ENCODE measurements at regions not wholly inside any gene's neighbourhood (a gene's known extent, or its start where the extent isn't known, plus 50 kb on each side); places are given as distances from the start of the nearest gene placed in this dataset.

GRCh38 chr14:40762685-40763084 is 844.0 kb upstream of the LRFN5 start:
- ChIA-PET RAD21 (ENCODE audit: low non-redundant PET in 1 of 2, low total read pairs in 2 of 2, uncharacterized antibody in 2 of 2, unreplicated experiment in 2 of 2) (no interaction called here), CTCF (no interaction called here)
- no peaks in the 10 kb centered on the region for H3K79me2 ChIP-seq (ENCODE audit: insufficient read depth, low read length)

More at GRCh38 chr14:40762685-40763084, 844.0 kb upstream of the LRFN5 start:
- H3K9me2 ChIP-seq (ENCODE audit: insufficient read depth): no peaks in the 10 kb centered on the region
- no TSS peak for BruUV-seq (replicated peaks)
- DNase-seq (ENCODE audit: low read depth, low spot score) (no peak), ATAC-seq (no peak)
- no peak overlapping the region for H3K9ac ChIP-seq (ENCODE audit: low read length)
- no peaks in the 10 kb centered on the region for H3K4me1 ChIP-seq (ENCODE audit: control insufficient read depth in 1 of 2, insufficient read depth in 2 of 2, low read length in 2 of 2)
- no peak overlapping the region for H3K27ac ChIP-seq (ENCODE audit: low read depth, low read length)
- no peak overlapping the region for H3K4me2 ChIP-seq (ENCODE audit: low read length)
- no peaks in the 10 kb centered on the region for H3K27me3 ChIP-seq (ENCODE audit: insufficient read depth, low read length)
- POLR2A ChIA-PET: no interaction called here
- no peaks in the 10 kb centered on the region for H3K36me3 ChIP-seq (ENCODE audit: control insufficient read depth in 1 of 2, insufficient read depth in 2 of 2, low read length in 2 of 2)
- TF ChIP-seq ZFX (IDR thresholded peaks at IDR 0.05): no peak
- TF ChIP-seq, protein P1, sequence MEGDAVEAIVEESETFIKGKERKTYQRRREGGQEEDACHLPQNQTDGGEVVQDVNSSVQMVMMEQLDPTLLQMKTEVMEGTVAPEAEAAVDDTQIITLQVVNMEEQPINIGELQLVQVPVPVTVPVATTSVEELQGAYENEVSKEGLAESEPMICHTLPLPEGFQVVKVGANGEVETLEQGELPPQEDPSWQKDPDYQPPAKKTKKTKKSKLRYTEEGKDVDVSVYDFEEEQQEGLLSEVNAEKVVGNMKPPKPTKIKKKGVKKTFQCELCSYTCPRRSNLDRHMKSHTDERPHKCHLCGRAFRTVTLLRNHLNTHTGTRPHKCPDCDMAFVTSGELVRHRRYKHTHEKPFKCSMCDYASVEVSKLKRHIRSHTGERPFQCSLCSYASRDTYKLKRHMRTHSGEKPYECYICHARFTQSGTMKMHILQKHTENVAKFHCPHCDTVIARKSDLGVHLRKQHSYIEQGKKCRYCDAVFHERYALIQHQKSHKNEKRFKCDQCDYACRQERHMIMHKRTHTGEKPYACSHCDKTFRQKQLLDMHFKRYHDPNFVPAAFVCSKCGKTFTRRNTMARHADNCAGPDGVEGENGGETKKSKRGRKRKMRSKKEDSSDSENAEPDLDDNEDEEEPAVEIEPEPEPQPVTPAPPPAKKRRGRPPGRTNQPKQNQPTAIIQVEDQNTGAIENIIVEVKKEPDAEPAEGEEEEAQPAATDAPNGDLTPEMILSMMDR (IDR thresholded peaks at IDR 0.05 in 2 of 3, conservative IDR thresholded peaks at IDR 0.05 in 1 of 3; ENCODE audit: borderline replicate concordance in 1 of 3, insufficient read depth in 1 of 3, low read depth in 2 of 3, low read length in 2 of 3): no peak
- no peak for TF ChIP-seq YY1 (IDR thresholded peaks at IDR 0.05; ENCODE audit: extremely low read depth, insufficient replicate concordance, low read depth, low read length)
- TF ChIP-seq JUND (IDR thresholded peaks at IDR 0.05): no peak
- no peak for TF ChIP-seq FOSL1 (IDR thresholded peaks at IDR 0.05; ENCODE audit: low read depth)
- TF ChIP-seq, protein P2, sequence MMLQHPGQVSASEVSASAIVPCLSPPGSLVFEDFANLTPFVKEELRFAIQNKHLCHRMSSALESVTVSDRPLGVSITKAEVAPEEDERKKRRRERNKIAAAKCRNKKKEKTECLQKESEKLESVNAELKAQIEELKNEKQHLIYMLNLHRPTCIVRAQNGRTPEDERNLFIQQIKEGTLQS (IDR thresholded peaks at IDR 0.05): no peak
- no peak for TF ChIP-seq CEBPB (IDR thresholded peaks at IDR 0.05; ENCODE audit: low read depth)
- TF ChIP-seq, protein P3, sequence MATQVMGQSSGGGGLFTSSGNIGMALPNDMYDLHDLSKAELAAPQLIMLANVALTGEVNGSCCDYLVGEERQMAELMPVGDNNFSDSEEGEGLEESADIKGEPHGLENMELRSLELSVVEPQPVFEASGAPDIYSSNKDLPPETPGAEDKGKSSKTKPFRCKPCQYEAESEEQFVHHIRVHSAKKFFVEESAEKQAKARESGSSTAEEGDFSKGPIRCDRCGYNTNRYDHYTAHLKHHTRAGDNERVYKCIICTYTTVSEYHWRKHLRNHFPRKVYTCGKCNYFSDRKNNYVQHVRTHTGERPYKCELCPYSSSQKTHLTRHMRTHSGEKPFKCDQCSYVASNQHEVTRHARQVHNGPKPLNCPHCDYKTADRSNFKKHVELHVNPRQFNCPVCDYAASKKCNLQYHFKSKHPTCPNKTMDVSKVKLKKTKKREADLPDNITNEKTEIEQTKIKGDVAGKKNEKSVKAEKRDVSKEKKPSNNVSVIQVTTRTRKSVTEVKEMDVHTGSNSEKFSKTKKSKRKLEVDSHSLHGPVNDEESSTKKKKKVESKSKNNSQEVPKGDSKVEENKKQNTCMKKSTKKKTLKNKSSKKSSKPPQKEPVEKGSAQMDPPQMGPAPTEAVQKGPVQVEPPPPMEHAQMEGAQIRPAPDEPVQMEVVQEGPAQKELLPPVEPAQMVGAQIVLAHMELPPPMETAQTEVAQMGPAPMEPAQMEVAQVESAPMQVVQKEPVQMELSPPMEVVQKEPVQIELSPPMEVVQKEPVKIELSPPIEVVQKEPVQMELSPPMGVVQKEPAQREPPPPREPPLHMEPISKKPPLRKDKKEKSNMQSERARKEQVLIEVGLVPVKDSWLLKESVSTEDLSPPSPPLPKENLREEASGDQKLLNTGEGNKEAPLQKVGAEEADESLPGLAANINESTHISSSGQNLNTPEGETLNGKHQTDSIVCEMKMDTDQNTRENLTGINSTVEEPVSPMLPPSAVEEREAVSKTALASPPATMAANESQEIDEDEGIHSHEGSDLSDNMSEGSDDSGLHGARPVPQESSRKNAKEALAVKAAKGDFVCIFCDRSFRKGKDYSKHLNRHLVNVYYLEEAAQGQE (IDR thresholded peaks at IDR 0.05; ENCODE audit: low read depth): no peak
- no peak for TF ChIP-seq SRF (IDR thresholded peaks at IDR 0.05; ENCODE audit: low read depth)
- TF ChIP-seq ZNF274 (IDR thresholded peaks at IDR 0.05; ENCODE audit: low read depth, low read length): no peak
- TF ChIP-seq CBX3 (IDR thresholded peaks at IDR 0.05; ENCODE audit: low read depth): no peak
- no peak overlapping the region for H3K4me3 ChIP-seq (replicated peaks in 1 of 2; ENCODE audit: low read depth in 1 of 2, low read length in 2 of 2)
- no peaks in the 10 kb centered on the region for H3K9me3 ChIP-seq (ENCODE audit: control insufficient read depth in 1 of 2, insufficient read depth in 1 of 2, low read depth in 1 of 2, low read length in 2 of 2)
- intact Hi-C loops (cut with micrococcal nuclease): no loop called here
- no peak overlapping the region for H2AFZ ChIP-seq (ENCODE audit: low read depth, low read length, poor library complexity, severe bottlenecking)
- no peaks in the 10 kb centered on the region for H4K20me1 ChIP-seq (ENCODE audit: insufficient read depth)
